Adrenal gland (tissue), 9 donors: ENCODE measurements at regions not wholly inside any gene's neighbourhood (a gene's known extent, or its start where the extent isn't known, plus 50 kb on each side); places are given as distances from the start of the nearest gene placed in this dataset.
A peak's percentile ranks its signal among the peaks of the same experiment; 100 is the strongest.

Experiments used
- DNase-seq, 7 donors: peaks; one replicate each; pipeline ENCODE4 v3.0.0-alpha.2; 2019 to 2020
- H3K27ac ChIP-seq, 5 donors: fragments of 200-600 bp; sonication (generic) in 4 of 5; 1 replicate in 3 of 5; 2 replicates in 2 of 5; pipeline versions ENCODE4 v1.5.1 to v1.8.0; 2016 to 2020; ENCODE audit warnings: mild to moderate bottlenecking in 1 of 5
- H3K27me3 ChIP-seq: fragments of 200-600 bp; 2 replicates; pipeline ENCODE4 v1.8.0; 2021
- H3K36me3 ChIP-seq, 2 donors: fragments of 200-600 bp; replicated peaks in 1 of 2; 1 replicate in 1 of 2; 2 replicates in 1 of 2; pipeline versions ENCODE4 v1.5.1 to v1.8.0; 2018 to 2022
- H3K4me1 ChIP-seq, 2 donors: fragments of 200-600 bp; replicated peaks in 1 of 2; 1 replicate in 1 of 2; 2 replicates in 1 of 2; pipeline versions ENCODE4 v1.5.1 to v1.8.0; 2018 to 2021
- H3K4me3 ChIP-seq, 4 donors: fragments of 200-600 bp; sonication (generic) in 3 of 4; one replicate each; pipeline ENCODE4 v1.5.1; 2016 to 2018
- H3K9me3 ChIP-seq, 3 donors: fragments of 200-600 bp; sonication (generic) in 1 of 3; replicated peaks in 1 of 3; 1 replicate in 2 of 3; 2 replicates in 1 of 3; pipeline versions ENCODE4 v1.5.1 to v1.8.0; 2016 to 2021
- POLR2A ChIP-seq, 2 donors: fragments of 450-650 bp; IDR thresholded peaks; one replicate each; pipeline ENCODE4 v1.6.1; 2017; ENCODE audit warnings: antibody characterized with exemption in 2 of 2, mild to moderate bottlenecking in 2 of 2, moderate library complexity in 1 of 2
- WGBS, 4 donors: extraction: QIAGEN DNeasy Blood & Tissue Kit in 2 of 4; methylation state at CpG; one replicate each; pipeline versions ENCODE4 v1.1.5 to v1.1.7; 2013 to 2017; 5-methylcytosine and 5-hydroxymethylcytosine counted together
- intact Hi-C, 2 donors: fragments of 100-400 bp; cut with DNase I; formaldehyde crosslinking; loops; one replicate each; pipeline versions ENCODE4 v1.14.1 to v1.15.0; 2022 to 2023
- TF ChIP-seq, protein P1 (sequence below), 6 experiments: fragments of 450-650 bp in 4 of 6; fragments of 200-600 bp in 2 of 6; sonication (generic) in 1 of 6; IDR thresholded peaks; 1 replicate in 5 of 6; 2 replicates in 1 of 6; pipeline versions ENCODE4 v1.5.1 to v1.8.0; 2016 to 2021; ENCODE audit warnings: antibody characterized with exemption in 6 of 6, mild to moderate bottlenecking in 2 of 6, moderate library complexity in 1 of 6
- donor health status: healthy with polysubstance abuse.
- donor health status: Bipolar disorder and iron deficiency.
- donor health status: DM: yes; HTN: yes; CAD: no.
- donor health status: DM: no; HTN: no; CAD: no.
- donor health status: DM: no; HTN: no; CAD: no.

DNA sequence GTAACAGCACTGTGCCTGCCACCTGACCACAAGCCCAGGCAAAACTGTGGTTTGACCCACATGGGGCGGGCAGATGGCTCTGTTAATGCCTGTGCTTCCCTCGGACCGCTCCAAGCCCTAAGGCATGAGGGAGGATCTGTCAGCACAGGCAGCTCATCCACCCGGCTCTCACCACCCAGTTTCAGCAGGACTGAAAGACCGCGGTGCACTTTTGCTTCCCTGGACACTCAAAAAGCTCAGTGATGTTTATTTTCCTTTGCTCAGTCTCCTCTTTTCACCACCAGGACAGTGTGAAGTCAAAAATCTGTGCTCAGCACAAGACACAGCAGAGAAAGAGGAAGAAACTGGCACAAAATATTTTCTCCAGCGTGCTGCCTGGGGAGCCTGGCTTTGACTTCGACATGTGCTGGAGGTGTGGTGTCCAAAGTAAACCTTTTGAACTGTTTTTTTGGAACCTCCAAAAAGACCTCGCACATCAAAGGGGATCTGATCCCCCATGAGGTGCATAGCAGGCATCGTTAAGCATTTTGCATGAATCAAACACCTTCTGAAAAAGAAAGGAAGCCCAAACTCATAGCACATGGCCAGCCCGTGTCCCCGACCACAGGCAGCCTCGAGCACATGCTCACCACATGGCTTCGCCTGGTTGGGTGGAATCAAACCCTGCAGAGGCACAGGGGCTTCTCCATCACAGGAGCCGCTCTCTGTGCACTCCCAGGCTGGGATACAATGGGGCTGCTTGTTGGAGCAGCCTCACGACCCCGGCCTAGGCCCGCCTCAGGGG, 441.7 kb upstream of the JARID2 start:
- Histone ChIP-seq H3K4me1 (peaks cover 6 to 12% of the 10 kb centered on the region in 2 donors), H3K27me3 (no peaks in the 10 kb centered on the region), H3K27ac (no peak overlapping the region), H3K9me3 (no peaks in the 10 kb centered on the region), H3K36me3 (no peaks in the 10 kb centered on the region), H3K4me3 (no peak overlapping the region)
- peak in 5 of 7 donors; percentile 7 to 56 (median 20) for DNase-seq
- TF ChIP-seq, protein P1, sequence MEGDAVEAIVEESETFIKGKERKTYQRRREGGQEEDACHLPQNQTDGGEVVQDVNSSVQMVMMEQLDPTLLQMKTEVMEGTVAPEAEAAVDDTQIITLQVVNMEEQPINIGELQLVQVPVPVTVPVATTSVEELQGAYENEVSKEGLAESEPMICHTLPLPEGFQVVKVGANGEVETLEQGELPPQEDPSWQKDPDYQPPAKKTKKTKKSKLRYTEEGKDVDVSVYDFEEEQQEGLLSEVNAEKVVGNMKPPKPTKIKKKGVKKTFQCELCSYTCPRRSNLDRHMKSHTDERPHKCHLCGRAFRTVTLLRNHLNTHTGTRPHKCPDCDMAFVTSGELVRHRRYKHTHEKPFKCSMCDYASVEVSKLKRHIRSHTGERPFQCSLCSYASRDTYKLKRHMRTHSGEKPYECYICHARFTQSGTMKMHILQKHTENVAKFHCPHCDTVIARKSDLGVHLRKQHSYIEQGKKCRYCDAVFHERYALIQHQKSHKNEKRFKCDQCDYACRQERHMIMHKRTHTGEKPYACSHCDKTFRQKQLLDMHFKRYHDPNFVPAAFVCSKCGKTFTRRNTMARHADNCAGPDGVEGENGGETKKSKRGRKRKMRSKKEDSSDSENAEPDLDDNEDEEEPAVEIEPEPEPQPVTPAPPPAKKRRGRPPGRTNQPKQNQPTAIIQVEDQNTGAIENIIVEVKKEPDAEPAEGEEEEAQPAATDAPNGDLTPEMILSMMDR (IDR thresholded peaks at IDR 0.05): peak in 1 of 6 experiments; percentile 8
- TF ChIP-seq POLR2A (IDR thresholded peaks at IDR 0.05): no peak
- WGBS, 4 donors: 68 to 77% (median 72%) methylated on average over 13 to 18 of the region's 18 CpGs
- intact Hi-C loops: no loop called here

DNA sequence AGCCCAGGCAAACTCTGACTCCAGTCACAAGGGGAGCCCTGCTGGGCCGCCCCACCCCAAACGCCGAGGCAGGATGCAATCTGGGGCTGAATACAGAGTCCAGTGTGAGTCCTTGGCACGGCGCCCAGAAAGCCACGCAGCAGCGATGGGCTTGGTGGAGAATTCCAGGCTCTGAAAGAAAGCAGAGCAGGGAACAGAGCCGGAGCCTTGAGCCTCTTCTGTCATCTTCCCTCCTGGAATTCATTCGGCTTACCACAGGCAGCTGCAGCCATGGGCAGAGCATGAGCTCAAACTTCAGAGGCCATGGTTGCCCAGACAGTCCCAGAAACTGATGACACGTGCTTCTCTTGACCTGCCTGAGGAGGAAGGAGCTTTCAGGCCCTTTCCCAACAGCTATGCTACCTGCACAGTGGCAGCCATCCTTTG, 441.1 kb upstream of the JARID2 start:
- Histone ChIP-seq H3K27ac (no peak overlapping the region), H3K9me3 (no peaks in the 10 kb centered on the region), H3K4me1 (peaks cover 6 to 12% of the 10 kb centered on the region in 2 donors), H3K27me3 (no peaks in the 10 kb centered on the region), H3K4me3 (no peak overlapping the region), H3K36me3 (no peaks in the 10 kb centered on the region)
- WGBS, 4 donors: 14 to 51% (median 21%) methylated on average over 3 to 10 of the region's 10 CpGs
- intact Hi-C loops: no loop called here
- TF ChIP-seq, protein P1 (IDR thresholded peaks at IDR 0.05): no peak
- no peak for TF ChIP-seq POLR2A (IDR thresholded peaks at IDR 0.05)
- peak; percentile 69 to 90 (median 81) for DNase-seq

DNA sequence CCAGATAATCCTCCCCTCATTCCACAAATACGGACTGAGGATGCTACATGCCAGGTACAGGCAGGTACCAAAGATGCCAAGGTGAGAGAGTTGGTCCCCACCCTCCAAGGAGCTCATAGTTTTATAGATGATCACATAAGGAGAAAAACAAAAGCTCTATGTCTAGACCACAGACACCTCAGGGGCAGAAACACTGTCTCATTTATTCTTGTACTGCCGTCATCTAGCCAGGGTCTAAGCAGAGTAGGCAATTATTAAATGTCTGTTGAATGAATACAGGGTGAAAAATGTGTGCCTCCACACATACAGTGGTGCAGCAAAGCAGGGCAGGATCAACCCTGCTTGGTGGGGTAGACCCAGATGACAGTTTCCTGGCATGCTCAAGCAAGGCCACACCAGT, 439.8 kb upstream of the JARID2 start:
- intact Hi-C loops: no loop called here
- Histone ChIP-seq H3K27me3 (no peaks in the 10 kb centered on the region), H3K36me3 (no peaks in the 10 kb centered on the region), H3K4me1 (peaks cover 6 to 12% of the 10 kb centered on the region in 2 donors), H3K9me3 (no peaks in the 10 kb centered on the region), H3K4me3 (no peak overlapping the region), H3K27ac (no peak overlapping the region)
- DNase-seq: no peak
- WGBS, 4 donors: 82 to 92% (median 91%) methylated on average over 1 to 2 of the region's 2 CpGs
- TF ChIP-seq, protein P1 (IDR thresholded peaks at IDR 0.05): no peak
- TF ChIP-seq POLR2A (IDR thresholded peaks at IDR 0.05): no peak

DNA sequence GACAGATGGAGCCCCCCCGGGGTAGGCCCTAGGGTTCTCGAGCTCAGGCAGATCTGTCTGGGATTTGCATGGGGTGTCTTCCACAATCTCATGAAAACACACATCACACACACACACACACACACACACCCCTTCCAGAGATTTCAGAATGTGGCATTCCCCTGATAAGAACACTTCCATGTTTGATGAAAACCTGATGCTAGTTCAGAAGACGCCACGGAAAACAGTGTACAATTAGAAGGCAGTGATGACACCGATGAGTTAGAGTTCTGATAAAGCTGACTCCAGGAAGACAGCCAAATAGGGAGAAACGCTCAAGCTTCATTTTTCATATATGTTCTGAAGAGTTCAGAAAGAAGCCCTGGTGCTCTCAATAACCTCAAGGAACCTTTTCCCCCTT, 438.7 kb upstream of the JARID2 start:
- Histone ChIP-seq H3K27me3 (no peaks in the 10 kb centered on the region), H3K36me3 (no peaks in the 10 kb centered on the region), H3K9me3 (no peaks in the 10 kb centered on the region), H3K4me3 (no peak overlapping the region), H3K27ac (no peak overlapping the region), H3K4me1 (peaks cover 6 to 12% of the 10 kb centered on the region in 2 donors)
- 65 to 76% (median 72%) methylated on average over 6 of the region's 6 CpGs for WGBS, 4 donors
- TF ChIP-seq, protein P1 (IDR thresholded peaks at IDR 0.05): no peak
- TF ChIP-seq POLR2A (IDR thresholded peaks at IDR 0.05): no peak
- no peak for DNase-seq
- intact Hi-C loops: no loop called here
